Esophagus muscularis mucosa (tissue), 4 donors: ENCODE measurements at regions not wholly inside any gene's neighbourhood (a gene's known extent, or its start where the extent isn't known, plus 50 kb on each side); places are given as distances from the start of the nearest gene placed in this dataset.

Experiments
- DNase-seq: peaks from one replicate; pipeline ENCODE4 v3.0.0-alpha.2; 2017; ENCODE audit errors: extremely low spot score
- H3K27ac ChIP-seq, 4 donors: fragments of 200-600 bp; sonication (generic); replicated peaks in 1 of 4; 1 replicate in 3 of 4; 2 replicates in 1 of 4; pipeline ENCODE4 v1.5.1; 2016 to 2019; ENCODE audit warnings: mild to moderate bottlenecking in 1 of 4
- H3K27me3 ChIP-seq, 4 donors: fragments of 200-600 bp; sonication (generic); one replicate each; pipeline versions ENCODE4 v1.5.1 to v1.6.0; 2016 to 2019
- H3K36me3 ChIP-seq, 4 donors: fragments of 200-600 bp; sonication (generic); one replicate each; pipeline ENCODE4 v1.5.1; 2016 to 2019
- H3K4me1 ChIP-seq, 4 donors: fragments of 200-600 bp; sonication (generic); one replicate each; pipeline ENCODE4 v1.5.1; 2016 to 2019
- H3K4me3 ChIP-seq, 4 donors: fragments of 200-600 bp; sonication (generic); 1 replicate in 2 of 4; 2 replicates in 2 of 4; pipeline ENCODE4 v1.5.1; 2016 to 2019; ENCODE audit warnings: mild to moderate bottlenecking in 4 of 4, moderate library complexity in 1 of 4
- H3K9me3 ChIP-seq, 4 donors: fragments of 200-600 bp; sonication (generic); 1 replicate in 3 of 4; 2 replicates in 1 of 4; pipeline ENCODE4 v1.5.1; 2016 to 2019
- CTCF ChIP-seq, 3 experiments: fragments of 200-600 bp in 2 of 3; fragments of 450-650 bp in 1 of 3; sonication (generic) in 2 of 3; IDR thresholded peaks; one replicate each; pipeline ENCODE4 v1.5.1; 2017 to 2019; ENCODE audit warnings: antibody characterized with exemption in 3 of 3, mild to moderate bottlenecking in 2 of 3, moderate library complexity in 1 of 3
- EP300 ChIP-seq: sonication (generic); formaldehyde crosslinking; IDR thresholded peaks from one replicate; pipeline ENCODE4 v1.6.1; 2017; ENCODE audit warnings: antibody characterized with exemption
- POLR2A ChIP-seq: fragments of 450-650 bp; IDR thresholded peaks from one replicate; pipeline ENCODE4 v1.6.1; 2017; ENCODE audit warnings: antibody characterized with exemption, moderate library complexity, mild to moderate bottlenecking, low read depth
- POLR2AphosphoS5 ChIP-seq, 2 donors: sonication (generic); formaldehyde crosslinking; IDR thresholded peaks; one replicate each; pipeline ENCODE4 v1.6.1; 2017; ENCODE audit warnings: antibody characterized with exemption in 2 of 2
- WGBS: methylation state at CpG from one replicate; pipeline ENCODE4 v1.1.5; 2018; 5-methylcytosine and 5-hydroxymethylcytosine counted together
- intact Hi-C: fragments of 100-400 bp; cut with DNase I; formaldehyde crosslinking; loops from one replicate; pipeline ENCODE4 v1.15.1; 2023

- TF ChIP-seq CTCF (IDR thresholded peaks at IDR 0.05) = no peak
- no peak for TF ChIP-seq POLR2AphosphoS5 (IDR thresholded peaks at IDR 0.05)
- TF ChIP-seq EP300 = no peak
- no peak for TF ChIP-seq POLR2A
- no peak overlapping the region for H3K4me3 ChIP-seq
- H3K9me3 ChIP-seq = no peaks in the 10 kb centered on the region
- DNase-seq = no peak
- WGBS = 88% methylated on average over 1 of the region's 1 CpG
- no peak overlapping the region for H3K27ac ChIP-seq
- H3K27me3 ChIP-seq = no peaks in the 10 kb centered on the region
- H3K36me3 ChIP-seq = no peaks in the 10 kb centered on the region
- intact Hi-C loops = no loop called here
- H3K4me1 ChIP-seq = no peaks in the 10 kb centered on the region
These were observed 429.6 kb downstream of the EPM2A start for GRCh38 chr6:145305670-145306069.

DNA sequence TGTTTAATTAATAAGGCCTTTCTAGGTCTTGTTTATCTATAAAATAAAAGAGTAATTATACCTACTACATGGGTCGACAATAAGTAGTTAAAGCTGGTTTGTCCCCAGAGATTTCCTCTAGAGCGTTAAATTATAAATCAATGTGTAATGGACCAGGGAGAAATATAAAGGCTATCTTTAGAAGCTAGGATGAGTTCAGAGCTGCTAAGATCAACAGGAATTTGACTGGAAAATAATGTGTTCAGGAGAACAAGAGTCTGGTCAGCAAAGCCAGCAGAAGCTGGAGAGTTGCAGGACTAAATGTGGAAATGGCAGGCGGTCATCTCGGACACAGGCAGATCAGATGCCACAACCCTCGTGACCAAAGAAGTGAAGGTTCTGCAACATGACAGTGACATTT, 428.8 kb downstream of the EPM2A start:
- H3K4me3 ChIP-seq = no peak overlapping the region
- H3K27me3 ChIP-seq = no peaks in the 10 kb centered on the region
- no peak overlapping the region for H3K27ac ChIP-seq
- no peaks in the 10 kb centered on the region for H3K9me3 ChIP-seq
- no peaks in the 10 kb centered on the region for H3K4me1 ChIP-seq
- DNase-seq = no peak
- no peaks in the 10 kb centered on the region for H3K36me3 ChIP-seq
- TF ChIP-seq POLR2AphosphoS5 (IDR thresholded peaks at IDR 0.05) (no peak), POLR2A (no peak), CTCF (IDR thresholded peaks at IDR 0.05) (no peak), EP300 (no peak)
- 77% methylated on average over 5 of the region's 5 CpGs for WGBS
- intact Hi-C loops = no loop called here

DNA sequence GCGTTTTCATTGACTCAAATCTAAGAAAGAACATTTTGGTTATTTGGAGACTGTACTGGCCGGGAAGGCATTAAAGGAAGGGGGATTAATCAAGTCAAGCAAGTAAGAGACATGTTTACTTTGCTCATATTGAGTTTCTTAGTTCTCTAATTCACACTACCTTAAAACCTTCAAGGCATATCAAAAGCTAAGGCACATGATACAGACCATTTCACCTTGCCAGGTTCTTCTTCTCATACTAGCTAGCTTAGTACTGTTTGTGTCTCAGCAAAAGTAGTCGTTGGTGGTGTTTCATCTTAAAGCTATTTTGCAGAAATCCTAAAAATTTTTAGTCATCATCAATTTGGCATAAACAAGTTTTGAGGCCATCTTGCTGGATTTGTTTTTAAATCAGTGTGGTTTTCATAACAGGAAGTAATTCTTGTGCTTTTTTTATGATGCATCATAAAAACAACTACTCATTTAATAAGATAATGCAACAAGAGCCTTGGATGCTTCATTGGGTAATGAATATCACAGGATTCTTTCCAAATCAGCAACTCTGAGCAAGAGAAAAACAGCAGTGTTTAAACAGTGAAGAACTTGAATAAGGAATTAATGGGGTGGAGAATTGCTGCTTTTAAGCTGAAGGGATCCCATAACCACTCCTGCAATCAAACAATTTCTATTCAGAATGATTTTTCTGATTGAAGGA, 425.3 kb downstream of the EPM2A start:
- no peak for TF ChIP-seq CTCF (IDR thresholded peaks at IDR 0.05)
- TF ChIP-seq POLR2A = no peak
- no peak for TF ChIP-seq EP300
- TF ChIP-seq POLR2AphosphoS5 (IDR thresholded peaks at IDR 0.05) = no peak
- 76% methylated on average over 3 of the region's 3 CpGs for WGBS
- no peak overlapping the region for H3K4me3 ChIP-seq
- no peaks in the 10 kb centered on the region for H3K9me3 ChIP-seq
- DNase-seq = no peak
- H3K27ac ChIP-seq = no peak overlapping the region
- intact Hi-C loops = no loop called here
- no peaks in the 10 kb centered on the region for H3K4me1 ChIP-seq
- no peaks in the 10 kb centered on the region for H3K36me3 ChIP-seq
- no peaks in the 10 kb centered on the region for H3K27me3 ChIP-seq

DNA sequence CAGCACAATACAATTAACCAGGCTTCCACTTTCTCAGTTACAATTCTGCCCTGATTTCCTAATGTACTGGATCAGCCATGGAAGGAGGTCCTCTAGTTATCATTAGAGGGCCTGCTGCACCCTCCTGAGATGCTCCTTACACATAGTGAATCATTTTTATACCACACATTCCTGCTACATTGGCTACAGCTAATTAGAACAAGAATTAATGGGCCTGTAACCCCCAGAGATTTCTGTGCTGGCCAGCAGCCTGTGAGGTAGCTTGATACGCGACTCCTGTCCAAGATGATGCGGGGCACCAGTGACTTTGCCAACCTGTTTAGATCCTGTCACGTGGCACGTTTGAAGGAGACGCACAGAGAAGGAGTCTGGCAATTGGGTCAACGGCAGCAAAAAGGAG, 422.8 kb downstream of the EPM2A start:
- DNase-seq = no peak
- H3K27me3 ChIP-seq = no peaks in the 10 kb centered on the region
- no peak for TF ChIP-seq CTCF (IDR thresholded peaks at IDR 0.05)
- no peak for TF ChIP-seq POLR2A
- TF ChIP-seq POLR2AphosphoS5 (IDR thresholded peaks at IDR 0.05) = no peak
- no peak for TF ChIP-seq EP300
- H3K9me3 ChIP-seq = no peaks in the 10 kb centered on the region
- 90% methylated on average over 7 of the region's 7 CpGs for WGBS
- no peaks in the 10 kb centered on the region for H3K4me1 ChIP-seq
- no peaks in the 10 kb centered on the region for H3K36me3 ChIP-seq
- no peak overlapping the region for H3K4me3 ChIP-seq
- intact Hi-C loops = no loop called here
- H3K27ac ChIP-seq = no peak overlapping the region
